Nephron (organoid): ENCODE measurements at regions not wholly inside any gene's neighbourhood (a gene's known extent, or its start where the extent isn't known, plus 50 kb on each side); places are given as distances from the start of the nearest gene placed in this dataset.

ENCODE experiments used
- H3K27ac Mint-ChIP-seq, 3 experiments: 2 replicates each; pipeline ENCODE4 v1.8.0; 2020; ENCODE audit warnings: mixed read lengths in 3 of 3, mild to moderate bottlenecking in 2 of 3, moderate library complexity in 1 of 3
- H3K27me3 Mint-ChIP-seq: 2 replicates; pipeline ENCODE4 v1.8.0; 2021; ENCODE audit warnings: low read depth, mild to moderate bottlenecking, moderate library complexity, mixed read lengths
- H3K36me3 Mint-ChIP-seq: 2 replicates; pipeline ENCODE4 v1.8.0; 2020; ENCODE audit warnings: low read depth, mixed read lengths
- H3K4me1 Mint-ChIP-seq: 2 replicates; pipeline ENCODE4 v1.8.0; 2020; ENCODE audit warnings: mixed read lengths
- H3K4me3 Mint-ChIP-seq, 3 experiments: 2 replicates each; pipeline ENCODE4 v1.8.0; 2020; ENCODE audit warnings: mild to moderate bottlenecking in 3 of 3, mixed read lengths in 3 of 3, moderate library complexity in 2 of 3
- H3K9me3 Mint-ChIP-seq: 2 replicates; pipeline ENCODE4 v1.8.0; 2020; ENCODE audit warnings: mixed read lengths
- TF ChIP-seq, protein P1 (sequence below), 3 experiments: fragments of 200-600 bp; sonication (generic); IDR thresholded peaks; one replicate each; pipeline ENCODE4 v1.5.0; 2021; ENCODE audit warnings: antibody characterized with exemption in 3 of 3; ENCODE audit not compliant: unreplicated experiment in 3 of 3

DNA sequence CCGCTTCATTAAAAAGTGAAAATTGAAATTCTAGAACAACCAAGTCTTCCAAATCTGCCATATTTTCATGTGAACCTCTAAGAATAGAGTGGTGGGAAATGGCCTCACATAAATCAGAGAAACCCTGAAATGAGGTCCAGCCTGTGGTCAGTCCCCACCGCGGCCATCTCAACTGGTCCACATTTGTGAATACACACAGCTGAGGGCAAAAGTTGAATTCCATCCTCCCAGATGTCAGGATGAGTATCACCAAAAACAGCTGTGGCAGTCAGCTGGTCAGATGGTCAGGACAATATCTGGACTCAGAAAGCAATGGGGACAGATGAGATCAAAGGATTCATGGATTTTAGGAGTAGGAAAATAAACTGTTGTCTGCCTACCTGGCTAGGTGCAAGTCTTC is 219.4 kb upstream of the NCKAP5 start:
- Mint-ChIP-seq H3K9me3 (peaks cover 20% of the 10 kb centered on the region), H3K27ac (no peak overlapping the region), H3K36me3 (no peaks in the 10 kb centered on the region), H3K4me1 (peaks cover 4% of the 10 kb centered on the region), H3K4me3 (no peak overlapping the region), H3K27me3 (peaks cover 3% of the 10 kb centered on the region)
- TF ChIP-seq, protein P1, sequence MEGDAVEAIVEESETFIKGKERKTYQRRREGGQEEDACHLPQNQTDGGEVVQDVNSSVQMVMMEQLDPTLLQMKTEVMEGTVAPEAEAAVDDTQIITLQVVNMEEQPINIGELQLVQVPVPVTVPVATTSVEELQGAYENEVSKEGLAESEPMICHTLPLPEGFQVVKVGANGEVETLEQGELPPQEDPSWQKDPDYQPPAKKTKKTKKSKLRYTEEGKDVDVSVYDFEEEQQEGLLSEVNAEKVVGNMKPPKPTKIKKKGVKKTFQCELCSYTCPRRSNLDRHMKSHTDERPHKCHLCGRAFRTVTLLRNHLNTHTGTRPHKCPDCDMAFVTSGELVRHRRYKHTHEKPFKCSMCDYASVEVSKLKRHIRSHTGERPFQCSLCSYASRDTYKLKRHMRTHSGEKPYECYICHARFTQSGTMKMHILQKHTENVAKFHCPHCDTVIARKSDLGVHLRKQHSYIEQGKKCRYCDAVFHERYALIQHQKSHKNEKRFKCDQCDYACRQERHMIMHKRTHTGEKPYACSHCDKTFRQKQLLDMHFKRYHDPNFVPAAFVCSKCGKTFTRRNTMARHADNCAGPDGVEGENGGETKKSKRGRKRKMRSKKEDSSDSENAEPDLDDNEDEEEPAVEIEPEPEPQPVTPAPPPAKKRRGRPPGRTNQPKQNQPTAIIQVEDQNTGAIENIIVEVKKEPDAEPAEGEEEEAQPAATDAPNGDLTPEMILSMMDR (IDR thresholded peaks at IDR 0.05; ENCODE audit: unreplicated experiment in 3 of 3) = no peak

DNA sequence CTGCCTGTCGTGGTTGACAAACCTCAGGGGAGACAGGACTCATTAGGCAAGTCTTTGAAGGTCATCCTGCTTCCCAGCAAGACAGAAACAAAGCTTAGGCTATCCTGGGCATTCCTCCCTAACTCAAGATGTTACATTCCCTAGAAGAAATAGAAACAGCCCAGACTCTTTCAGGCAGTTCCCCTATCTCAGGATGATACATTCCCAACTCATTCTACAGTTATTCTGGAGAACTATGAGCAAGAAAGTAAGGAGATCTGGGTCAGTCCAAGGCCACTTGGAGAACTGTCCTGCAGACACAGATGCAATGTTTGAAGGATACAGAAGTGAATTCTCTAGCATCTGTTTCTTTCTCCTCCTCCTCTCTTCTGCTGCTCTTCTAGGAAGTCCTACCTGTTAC is 220.1 kb upstream of the NCKAP5 start:
- H3K27ac Mint-ChIP-seq = no peak overlapping the region
- H3K4me1 Mint-ChIP-seq = peaks cover 4% of the 10 kb centered on the region
- H3K36me3 Mint-ChIP-seq = no peaks in the 10 kb centered on the region
- H3K9me3 Mint-ChIP-seq = peaks cover 19% of the 10 kb centered on the region
- peaks cover 4% of the 10 kb centered on the region for H3K27me3 Mint-ChIP-seq
- TF ChIP-seq, protein P1 (IDR thresholded peaks at IDR 0.05; ENCODE audit: unreplicated experiment in 3 of 3) = no peak
- H3K4me3 Mint-ChIP-seq = no peak overlapping the region

DNA sequence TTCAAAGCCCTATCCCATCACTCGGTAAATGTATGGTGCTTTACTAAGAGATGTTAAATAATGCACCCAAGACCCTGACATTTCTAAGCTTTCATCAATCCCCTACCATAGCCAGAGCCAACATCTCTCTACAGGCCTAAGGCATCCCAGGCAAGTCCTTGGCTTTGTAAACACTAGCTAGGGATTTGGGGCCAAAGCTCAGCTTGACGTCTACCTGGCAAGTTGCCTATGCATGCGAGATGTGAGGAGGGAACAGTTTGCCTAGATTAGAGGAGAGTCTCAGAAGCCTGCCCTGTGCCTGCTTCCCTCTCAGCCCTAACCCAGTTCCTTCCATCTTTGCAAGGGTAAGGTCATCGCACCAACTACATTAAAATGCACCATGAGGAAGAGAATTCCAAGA is 221.5 kb upstream of the NCKAP5 start:
- no peak overlapping the region for H3K27ac Mint-ChIP-seq
- TF ChIP-seq, protein P1 (IDR thresholded peaks at IDR 0.05; ENCODE audit: unreplicated experiment in 3 of 3) = no peak
- peaks cover 4% of the 10 kb centered on the region for H3K27me3 Mint-ChIP-seq
- peaks cover 4% of the 10 kb centered on the region for H3K4me1 Mint-ChIP-seq
- no peak overlapping the region for H3K4me3 Mint-ChIP-seq
- no peaks in the 10 kb centered on the region for H3K36me3 Mint-ChIP-seq
- peaks cover 26% of the 10 kb centered on the region for H3K9me3 Mint-ChIP-seq

DNA sequence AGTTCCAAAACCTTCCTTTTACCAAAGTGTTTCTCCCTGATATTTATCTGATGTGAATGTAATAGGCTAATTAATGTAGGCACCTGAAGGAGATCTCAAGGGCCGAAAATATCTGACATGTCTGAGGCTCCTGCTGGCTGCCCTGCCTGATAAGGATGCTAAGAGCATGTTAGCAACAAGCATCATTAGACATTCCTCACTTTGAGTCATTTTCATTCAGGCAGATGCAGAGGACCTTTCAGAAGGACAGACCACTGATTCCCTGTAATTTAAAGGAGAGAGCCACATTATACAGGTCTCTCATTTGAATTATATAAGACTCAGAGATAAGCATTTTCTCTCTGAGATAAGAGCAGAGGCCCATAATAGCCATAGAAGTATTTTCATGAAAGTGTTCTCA is 222.4 kb upstream of the NCKAP5 start:
- H3K4me3 Mint-ChIP-seq = no peak overlapping the region
- peaks cover 4% of the 10 kb centered on the region for H3K4me1 Mint-ChIP-seq

DNA sequence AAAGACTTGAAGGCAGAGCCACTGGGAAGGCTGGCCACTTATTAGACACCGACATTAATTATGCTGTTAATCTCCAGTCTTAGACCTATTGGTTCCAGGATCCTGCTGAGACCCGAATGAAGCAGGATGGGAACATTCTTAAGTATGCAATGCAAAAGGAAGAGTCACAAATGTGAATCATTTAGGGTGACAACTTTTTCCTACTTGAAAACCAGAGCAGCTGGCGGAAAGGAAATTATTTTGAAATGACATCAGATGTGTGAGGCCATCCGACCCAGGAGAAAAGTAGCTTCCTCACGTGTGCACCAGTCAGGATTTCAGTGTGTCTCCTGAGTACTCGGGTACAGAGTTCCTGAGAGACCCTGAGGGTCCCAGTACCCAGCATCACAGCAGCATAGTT is 222.9 kb upstream of the NCKAP5 start:
- H3K27me3 Mint-ChIP-seq = peaks cover 4% of the 10 kb centered on the region

More for the DNA sequence above, 222.4 kb upstream of the NCKAP5 start:
- TF ChIP-seq, protein P1 (IDR thresholded peaks at IDR 0.05; ENCODE audit: unreplicated experiment in 3 of 3) = no peak
- peaks cover 25% of the 10 kb centered on the region for H3K9me3 Mint-ChIP-seq
- H3K36me3 Mint-ChIP-seq = no peaks in the 10 kb centered on the region
- H3K27me3 Mint-ChIP-seq = peaks cover 4% of the 10 kb centered on the region
- no peak overlapping the region for H3K27ac Mint-ChIP-seq

DNA sequence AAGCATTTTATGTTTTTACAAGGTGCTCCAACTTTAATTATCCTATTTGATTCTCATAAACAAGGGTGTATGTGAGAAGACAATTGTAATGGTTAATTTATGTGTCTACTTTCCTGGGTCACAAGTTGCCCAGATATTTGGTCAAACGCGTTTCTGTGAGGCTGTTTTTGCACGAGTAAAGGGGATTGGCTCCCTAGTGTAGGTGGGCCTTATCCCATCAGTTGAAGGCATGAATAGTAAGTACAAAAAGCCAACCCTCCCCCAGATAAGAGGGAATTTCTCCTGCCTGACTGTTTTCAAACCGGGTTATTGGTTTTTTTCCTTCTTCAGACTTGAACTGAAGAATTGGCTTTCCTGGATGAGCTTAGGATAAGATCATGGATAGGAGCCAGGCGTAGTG is 224.0 kb upstream of the NCKAP5 start:
- TF ChIP-seq, protein P1 (IDR thresholded peaks at IDR 0.05; ENCODE audit: unreplicated experiment in 3 of 3) = no peak
- no peaks in the 10 kb centered on the region for H3K36me3 Mint-ChIP-seq
- H3K4me1 Mint-ChIP-seq = peaks cover 4% of the 10 kb centered on the region
- H3K9me3 Mint-ChIP-seq = peaks cover 30% of the 10 kb centered on the region
- peaks cover 4% of the 10 kb centered on the region for H3K27me3 Mint-ChIP-seq
- H3K27ac Mint-ChIP-seq = no peak overlapping the region
- no peak overlapping the region for H3K4me3 Mint-ChIP-seq

More for the DNA sequence above, 222.9 kb upstream of the NCKAP5 start:
- Mint-ChIP-seq H3K27ac (no peak overlapping the region), H3K4me3 (no peak overlapping the region), H3K9me3 (peaks cover 26% of the 10 kb centered on the region), H3K36me3 (no peaks in the 10 kb centered on the region), H3K4me1 (peaks cover 4% of the 10 kb centered on the region)
- TF ChIP-seq, protein P1 (IDR thresholded peaks at IDR 0.05; ENCODE audit: unreplicated experiment in 3 of 3) = no peak
